Stimulated activated CD4-positive, alpha-beta T cell treated with anti-CD3 and anti-CD28 coated beads, Interleukin-2, amount 100 ng/mL, for 4 hours (primary cell): ENCODE measurements at regions not wholly inside any gene's neighbourhood (a gene's known extent, or its start where the extent isn't known, plus 50 kb on each side); places are given as distances from the start of the nearest gene placed in this dataset.
"Not testable (repeated sequence)": the region's sequence is repeated elsewhere in the genome, so short reads cannot be mapped to it uniquely, and the experiment has no call there.

Experiments
- DNase-seq: peaks from one replicate; pipeline ENCODE4 v3.0.0-alpha.2; 2020; ENCODE audit warnings: low read depth

DNA sequence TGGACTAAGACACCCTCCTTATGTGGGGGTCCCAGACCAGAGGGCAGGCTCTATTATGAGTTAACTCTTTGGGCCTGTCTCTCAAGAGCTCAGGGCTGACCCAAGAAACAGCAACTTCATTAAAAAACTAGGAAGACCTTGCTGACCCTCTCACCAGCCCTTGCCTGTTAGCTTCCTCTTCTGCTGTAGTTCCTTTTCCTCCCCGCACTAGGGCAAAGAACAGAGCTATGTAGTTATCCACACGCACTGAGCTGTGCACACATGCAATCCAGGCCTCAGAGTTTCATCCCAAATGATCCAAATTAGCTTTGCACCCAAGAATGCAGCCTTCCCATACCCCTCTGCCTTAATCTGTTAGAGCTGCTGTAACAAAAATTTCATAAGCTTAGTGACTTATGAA lies 539.6 kb upstream of the CADM1 start:
- DNase-seq, result no peak

DNA sequence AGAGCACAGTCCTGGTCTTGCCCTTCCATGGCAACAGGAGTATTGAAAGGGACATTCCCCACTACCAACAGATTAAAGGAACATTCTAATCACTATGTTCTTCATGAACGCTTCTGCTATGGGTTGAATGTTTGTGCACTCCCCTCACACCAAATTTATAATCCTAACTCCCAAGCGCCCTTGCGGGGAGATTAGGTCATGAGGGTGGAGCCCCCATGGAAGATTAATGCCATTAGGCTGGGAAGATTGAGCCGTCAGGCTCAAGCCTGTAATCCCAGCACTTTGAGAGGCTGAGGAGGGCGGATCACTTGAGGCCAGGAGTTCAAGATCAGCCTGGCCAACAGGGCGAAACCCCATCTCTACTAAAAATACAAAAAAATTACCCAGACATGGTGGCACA lies 538.8 kb upstream of the CADM1 start:
- not testable (repeated sequence) for DNase-seq

DNA sequence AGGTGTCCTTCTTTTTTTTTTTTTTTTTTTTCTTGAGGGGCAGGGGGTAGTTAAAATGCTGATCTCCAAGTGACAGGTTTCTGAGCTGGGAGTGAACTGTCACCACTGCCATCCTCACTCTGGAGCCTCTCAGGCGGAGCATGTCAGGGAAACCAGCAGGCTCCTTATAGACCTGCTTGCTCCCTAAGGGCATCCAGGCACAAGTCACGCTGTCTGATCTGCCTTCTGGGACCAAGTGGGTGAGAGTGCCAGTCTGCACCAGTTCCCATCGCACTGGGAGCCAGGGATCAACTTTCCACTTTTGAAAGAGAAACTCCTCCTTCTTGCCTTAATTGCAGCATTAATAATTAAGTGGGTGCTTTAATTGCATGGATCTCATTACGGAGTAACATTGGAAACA lies 537.9 kb upstream of the CADM1 start:
- no peak for DNase-seq

DNA sequence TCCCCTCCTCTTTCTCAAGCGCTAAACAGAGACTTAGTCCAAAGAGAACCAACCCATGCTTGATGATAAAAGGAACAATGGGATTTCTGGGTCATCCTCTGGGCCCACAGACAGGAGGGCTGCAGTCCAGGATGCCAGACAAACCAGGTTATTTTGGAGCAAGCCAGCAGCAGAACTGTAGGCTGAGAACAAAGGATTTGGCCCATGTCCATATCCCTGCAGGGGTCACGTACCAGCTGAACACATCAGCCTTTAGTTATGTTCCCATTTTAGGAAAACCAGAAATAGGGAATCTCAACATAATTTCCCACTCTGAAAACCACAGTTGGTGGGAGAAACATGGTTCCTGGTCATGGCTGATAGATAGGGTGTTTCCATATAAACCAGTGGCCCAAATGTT lies 533.6 kb upstream of the CADM1 start:
- DNase-seq, result no peak

DNA sequence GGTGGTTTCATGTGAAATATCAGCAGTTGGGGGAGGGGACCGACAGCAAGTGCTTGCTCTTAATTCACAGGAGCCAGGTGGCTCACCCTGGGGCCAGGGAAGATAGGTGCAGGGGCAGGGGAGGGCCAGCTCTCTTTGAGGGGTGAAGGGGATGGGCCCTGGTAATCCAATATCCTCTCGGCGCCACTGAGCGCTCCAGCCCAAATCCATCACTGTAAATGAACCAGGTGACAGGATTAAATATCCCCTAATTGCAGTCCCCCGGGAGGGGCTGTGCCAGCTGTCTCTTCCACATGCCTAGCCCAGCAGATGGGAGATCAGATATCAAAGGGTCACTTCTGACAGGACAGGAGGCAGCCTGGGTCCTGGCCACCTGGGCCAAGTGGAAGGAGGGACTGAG lies 531.8 kb upstream of the CADM1 start:
- DNase-seq, result no peak

DNA sequence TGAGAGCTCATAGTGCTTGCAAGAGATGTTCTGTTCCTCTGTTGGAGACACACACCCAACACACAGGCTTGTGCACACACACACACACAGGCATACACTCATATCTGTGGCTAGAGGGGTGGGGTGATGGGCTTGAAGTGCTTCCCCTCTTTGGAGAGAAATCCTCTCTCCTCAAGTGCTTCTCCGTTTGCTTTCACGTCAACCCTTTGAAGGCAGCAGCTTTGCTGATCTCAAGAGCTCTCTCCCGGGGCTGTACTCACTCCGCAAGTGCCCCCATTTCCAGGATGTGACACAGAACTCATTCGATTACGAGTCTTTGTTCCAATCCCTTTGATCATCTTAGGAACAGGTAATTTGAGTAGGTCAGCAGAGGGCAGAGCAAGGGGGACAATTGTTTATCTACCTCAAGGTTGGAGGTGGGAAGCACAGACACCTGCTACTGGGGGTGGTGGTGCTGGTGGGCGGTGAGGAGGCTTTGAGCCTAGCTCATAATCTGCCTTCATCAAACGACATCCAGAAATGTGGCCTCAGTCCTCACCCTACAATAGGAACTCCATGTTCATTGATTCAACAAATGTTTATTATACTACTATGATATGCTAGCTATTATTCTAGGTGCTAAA lies 529.8 kb upstream of the CADM1 start:
- no peak for DNase-seq

DNA sequence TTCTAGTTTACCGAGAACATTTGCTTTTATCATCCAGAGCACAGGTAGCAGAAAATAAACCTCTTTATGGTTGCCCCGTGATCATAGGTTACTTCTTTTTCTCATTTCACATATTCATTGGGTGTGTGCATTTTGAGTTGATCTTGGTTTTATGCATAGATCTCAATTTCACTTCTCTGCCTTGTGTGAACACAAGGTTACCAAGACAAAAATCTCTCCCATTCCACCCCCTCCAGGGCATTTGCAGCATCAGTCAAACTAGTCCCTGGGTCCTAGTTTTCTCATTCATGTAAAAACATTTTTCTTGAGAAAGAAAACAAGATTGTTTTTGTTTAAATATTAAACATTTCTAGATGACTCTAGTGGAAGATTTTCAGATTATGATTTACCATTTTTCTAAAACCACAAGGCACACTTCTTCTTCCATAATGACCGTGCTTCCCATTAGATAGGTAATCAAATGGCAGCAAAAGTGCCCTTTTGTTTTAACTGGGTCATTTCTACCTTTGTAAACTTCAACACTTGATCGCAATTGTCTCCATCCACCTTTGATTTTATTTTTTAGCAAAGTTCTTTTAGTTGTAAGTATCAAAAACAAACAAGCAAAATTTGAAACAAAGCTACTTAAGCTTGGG lies 526.6 kb upstream of the CADM1 start:
- no peak for DNase-seq

DNA sequence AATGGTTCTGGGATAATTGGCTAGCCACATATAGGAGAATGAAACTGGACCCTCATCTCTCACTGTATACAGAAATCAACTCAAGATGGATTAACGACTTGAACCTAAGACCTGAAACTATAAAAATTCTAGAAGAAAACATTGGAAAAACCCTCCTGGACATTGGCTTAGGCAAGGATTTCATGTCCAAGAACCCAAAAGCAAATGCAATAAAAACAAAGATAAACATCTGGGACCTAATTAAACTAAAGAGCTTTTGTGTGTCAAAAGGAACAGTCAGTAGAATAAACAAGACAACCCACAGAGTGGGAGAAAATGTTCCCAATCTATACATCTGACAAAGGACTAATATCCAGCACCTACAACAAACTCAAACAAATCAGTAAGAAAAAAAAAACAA lies 524.3 kb upstream of the CADM1 start:
- not testable (repeated sequence) for DNase-seq

DNA sequence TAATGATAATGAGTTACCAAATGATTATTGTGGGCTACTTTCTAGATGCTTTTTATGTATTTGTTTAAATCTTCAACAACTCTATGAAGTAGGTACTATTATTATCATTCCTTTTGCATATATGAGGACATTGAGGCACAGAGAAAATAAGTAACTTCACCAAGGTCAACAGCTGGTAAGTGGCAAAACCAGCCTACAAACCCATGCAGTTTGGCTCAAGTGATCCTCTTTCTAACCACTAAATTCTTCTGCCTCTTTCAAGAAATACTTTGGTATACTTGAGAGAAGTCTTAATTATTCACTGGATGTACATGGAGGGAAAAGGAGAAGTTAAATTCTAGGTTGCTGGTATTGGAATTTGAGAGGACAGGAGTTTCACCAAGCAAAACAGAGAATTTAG lies 495.2 kb upstream of the CADM1 start:
- no peak for DNase-seq

DNA sequence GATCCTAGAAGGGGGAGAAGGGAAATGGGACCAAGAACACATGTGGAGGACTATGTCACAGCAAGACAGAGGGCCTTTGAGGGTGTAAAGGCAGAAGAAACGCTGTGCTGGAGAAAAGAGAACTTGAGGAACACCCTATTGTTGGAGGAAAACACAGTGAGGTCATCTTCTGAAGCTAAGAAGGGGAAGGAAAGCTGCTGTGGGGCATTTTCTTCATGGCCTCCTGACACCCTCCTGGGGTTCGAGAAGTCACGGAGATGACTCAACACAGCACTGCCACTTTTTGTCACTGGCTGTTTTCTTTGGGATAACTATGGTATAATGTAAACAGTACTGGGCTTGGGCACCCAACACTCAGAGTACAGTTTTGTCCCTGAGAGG lies 492.6 kb upstream of the CADM1 start:
- DNase-seq, result no peak

DNA sequence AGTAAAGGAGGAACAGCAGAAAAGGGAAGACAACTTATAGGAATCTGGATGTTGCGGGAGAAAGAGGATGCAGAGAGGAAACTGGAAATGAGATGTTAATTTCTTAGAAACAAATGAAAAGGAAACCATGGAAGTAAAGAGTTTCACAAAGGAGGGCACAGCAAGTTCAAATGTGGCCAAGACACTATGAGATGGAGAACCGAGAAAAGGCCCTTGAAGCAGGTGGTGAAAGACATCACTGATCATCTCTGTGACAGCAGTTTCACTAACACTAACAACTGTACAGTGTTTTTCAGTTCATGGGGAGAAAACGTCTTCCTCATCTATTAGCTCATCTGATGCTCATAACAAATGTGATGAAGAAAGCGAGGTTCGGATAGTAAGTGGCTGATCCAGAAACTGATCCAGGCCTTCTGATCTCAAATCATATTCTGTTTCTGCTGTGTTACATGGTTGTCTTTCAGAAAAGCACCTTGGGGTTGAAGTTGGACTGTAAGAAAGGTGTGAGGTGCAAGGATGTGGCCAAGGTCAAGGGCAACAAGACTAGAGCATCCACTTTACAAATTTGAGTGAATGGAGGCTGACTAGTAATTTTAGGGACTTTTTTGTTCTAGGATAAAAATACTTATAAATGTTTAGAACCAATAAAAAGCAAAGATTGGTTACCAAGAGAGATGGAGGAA lies 492.1 kb upstream of the CADM1 start:
- DNase-seq, result no peak

DNA sequence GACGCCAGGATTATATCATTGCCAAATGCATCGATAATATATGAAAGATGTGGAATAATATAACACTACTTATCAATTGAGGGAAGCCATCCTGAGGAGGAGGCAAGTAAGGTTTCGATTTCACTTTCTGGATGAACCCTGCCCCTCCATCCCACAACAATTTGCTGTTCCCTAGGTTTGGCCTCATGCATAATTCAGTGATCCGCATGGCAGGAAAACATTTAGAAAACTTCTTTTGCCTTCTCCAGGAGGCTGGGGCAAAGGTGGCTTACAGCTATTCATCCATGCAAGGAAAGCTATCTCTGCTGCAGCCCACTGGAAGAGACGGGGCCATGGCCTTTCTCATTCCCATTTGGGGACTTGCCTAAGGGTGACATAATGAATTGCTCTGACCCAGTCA lies 489.4 kb upstream of the CADM1 start:
- DNase-seq, result no peak

DNA sequence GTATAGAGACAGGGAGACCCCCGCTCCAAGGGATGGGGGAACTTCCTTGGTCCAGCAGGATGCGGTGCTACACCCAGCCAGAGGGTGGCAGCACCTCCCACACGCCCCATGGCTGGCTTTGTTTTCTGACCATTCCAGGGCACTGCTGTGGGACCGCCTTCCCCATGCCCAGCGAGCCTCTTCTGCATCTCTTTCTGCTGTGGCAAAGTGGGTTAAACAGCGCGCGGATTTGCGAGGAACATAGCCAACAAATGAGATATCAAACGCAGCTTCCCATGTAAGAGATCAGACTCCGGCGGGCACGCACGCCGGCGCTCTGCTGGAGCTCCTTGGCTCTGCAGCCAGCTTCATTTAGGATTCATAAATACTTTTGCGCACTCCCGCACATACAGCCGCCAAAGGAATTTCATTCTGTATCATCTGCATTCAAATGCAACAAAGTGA lies 485.8 kb upstream of the CADM1 start:
- no peak for DNase-seq

DNA sequence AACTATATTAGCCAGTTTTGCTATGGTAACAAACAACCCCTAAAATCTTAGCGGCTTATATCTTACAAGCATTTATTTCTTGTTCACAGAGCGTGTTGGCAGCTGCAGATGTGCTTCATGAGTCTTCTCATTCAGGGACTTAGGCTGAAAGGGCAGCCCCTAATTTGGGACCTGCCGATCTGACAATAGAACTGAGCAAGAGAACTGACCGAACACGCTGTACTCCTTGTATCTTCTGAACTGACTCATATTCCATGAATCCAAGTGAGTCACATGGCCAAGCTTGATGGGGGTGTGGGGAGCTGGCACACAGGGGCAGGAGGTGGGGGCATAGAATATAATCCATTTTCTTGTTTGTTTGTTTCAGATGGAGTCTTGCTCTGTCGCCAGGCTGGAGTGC lies 481.7 kb upstream of the CADM1 start:
- no peak for DNase-seq

DNA sequence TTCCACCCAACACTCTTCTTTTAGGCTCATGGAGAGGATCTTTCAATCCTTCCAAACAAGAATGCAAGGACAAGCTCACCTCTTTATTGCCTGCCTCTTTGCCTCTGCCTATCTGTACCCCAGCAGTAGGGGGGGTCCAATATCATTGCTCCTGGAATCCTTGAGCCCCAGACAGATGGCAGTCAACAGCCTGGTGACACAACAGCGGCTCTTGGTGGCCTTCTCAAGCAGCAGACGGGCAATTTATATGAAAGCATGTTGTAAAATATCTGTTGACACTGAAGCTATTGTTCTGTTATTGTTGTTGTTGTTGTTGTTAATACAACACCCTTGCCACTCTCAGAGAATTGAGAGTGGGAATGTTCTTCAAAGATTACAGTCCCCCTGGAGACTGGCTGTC lies 480.0 kb upstream of the CADM1 start:
- no peak for DNase-seq

DNA sequence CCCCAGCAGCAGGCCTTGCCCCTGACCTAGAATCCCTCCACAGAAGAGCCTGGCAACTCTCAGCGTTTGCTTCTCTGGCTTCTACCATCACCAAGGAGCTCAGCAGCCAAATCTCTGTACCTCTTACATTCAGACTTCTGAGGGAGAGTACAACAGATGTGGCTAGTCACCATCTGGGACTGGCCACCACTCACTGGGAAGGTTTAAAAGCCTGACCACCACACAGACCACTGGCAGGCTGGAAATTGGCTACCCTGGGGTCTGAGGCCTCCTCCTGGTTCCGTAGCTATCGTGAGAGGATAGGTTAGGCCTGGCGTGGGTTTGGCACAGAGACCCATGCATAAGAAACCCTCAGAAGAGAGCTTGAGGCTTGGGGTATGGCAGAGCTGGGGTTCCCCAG lies 478.5 kb upstream of the CADM1 start:
- no peak for DNase-seq

DNA sequence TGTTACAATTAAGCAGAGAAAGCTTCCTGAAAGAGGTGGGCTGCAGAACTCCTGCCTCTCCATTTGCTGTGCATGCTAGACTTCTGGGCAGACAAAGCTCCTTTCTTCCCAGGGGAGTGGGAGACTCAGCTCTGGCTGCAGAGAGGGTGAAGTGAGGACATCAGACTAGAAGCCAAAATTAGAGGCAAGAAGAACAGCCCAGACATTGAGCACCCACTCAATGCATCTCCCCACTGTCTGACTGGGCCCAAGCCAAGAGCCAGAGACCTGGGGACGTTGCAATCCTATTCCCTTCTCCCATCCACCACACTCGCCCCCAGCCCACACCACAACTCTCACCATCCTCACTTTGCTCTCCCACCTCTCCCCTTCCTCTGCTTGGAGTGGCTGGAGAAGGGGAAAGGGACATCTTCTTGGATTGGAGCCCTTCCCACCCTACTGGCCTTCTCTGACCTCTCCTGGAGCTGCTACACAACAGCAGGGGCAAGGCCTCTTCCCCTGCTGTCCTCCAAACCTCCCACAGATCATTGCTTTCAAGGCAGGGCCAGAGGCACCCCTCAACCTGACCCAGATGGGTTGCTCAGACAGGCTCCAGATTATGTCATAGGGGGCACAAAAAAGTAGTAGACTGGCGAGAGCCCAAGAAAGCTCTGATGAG lies 477.7 kb upstream of the CADM1 start:
- DNase-seq, result no peak

DNA sequence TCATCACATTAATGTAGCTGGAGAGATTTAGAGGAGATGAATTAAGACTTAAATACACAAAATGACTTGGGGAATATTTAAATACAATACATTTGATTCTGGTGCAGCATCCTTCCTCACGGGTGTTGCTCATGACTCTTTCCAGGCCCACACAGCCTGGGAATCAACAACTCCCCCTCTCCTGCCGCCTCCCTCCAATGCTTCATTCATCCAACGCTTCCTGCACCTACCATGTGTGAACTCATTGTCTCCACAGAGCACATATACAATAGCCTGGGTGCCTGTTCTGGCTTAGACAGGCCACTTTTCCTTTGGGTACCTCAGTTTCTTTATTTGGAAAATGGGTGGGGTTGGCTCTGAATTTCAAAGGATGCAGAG lies 476.9 kb upstream of the CADM1 start:
- no peak for DNase-seq

DNA sequence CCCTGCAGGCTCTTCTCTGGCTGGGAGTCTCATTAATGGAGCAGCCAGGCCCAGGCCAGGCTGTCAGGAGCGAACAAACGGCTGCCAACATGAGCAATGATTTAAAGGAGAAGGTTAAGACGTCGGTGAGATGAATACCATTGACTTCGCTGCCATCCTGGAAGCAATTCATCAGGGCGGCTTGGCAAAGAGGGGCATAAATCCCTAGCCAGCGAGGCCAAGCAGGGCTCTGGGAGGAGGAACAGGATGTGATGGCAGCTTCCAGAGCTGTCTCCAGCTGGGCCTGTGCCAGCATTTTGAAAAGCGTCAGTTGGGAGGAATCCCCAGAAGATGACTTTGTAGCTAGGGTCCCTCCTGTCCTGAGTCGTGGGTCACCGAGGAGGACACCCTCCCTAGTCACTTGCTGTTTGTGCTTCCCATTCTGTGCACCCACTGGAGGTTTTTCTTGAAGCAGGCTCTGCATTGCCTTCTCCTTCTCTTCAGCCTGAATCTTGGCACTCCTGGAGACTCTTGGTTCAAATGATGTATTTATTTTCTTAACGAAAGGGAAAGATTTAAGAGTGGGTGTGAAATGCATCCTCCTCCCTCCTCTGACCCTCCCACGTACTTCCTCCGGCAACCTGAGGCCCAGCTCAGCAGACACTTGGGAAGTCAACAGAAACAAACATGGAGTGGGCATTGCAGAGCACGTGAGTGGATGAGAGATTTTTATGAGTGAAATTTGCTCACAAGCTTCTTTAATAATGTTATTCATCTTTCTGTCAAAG lies 476.3 kb upstream of the CADM1 start:
- no peak for DNase-seq

DNA sequence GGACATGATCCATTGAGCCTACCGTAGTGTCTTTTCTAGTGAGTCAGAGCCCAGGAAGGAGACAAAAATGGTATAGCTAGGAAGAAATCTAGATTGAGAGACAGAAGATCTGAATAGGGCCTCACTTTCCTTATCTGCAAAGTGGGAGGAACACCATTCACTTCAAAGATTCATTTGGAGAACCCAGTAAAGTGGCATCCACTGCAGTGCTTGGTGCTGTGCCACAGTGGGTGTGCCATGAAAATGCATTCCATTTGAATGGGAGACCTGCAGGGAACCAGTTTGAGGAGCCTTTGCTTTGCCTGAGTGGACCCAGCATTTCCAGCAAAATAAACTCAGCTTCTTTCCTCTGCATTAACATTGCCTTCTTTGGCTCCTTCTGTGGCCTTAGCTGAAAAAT lies 470.5 kb upstream of the CADM1 start:
- no peak for DNase-seq

DNA sequence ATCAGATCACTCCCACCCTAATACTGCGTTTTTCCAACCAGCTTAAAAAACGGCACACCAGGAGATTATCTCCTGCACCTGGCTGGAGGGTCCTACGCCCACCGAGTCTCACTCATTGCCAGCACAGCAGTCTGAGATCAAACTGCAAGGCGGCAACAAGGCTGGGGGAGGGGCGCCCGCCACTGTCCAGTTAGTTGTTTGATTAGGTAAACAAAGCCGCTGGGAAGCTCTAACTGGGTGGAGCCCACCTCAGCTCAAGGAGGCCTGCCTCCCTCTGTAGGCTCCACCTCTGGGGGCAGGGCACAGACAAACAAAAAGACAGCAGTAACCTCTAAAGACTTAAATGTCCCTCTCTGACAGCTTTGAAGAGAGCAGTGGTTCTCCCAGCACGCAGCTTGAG lies 463.0 kb upstream of the CADM1 start:
- DNase-seq, result not testable (repeated sequence)

DNA sequence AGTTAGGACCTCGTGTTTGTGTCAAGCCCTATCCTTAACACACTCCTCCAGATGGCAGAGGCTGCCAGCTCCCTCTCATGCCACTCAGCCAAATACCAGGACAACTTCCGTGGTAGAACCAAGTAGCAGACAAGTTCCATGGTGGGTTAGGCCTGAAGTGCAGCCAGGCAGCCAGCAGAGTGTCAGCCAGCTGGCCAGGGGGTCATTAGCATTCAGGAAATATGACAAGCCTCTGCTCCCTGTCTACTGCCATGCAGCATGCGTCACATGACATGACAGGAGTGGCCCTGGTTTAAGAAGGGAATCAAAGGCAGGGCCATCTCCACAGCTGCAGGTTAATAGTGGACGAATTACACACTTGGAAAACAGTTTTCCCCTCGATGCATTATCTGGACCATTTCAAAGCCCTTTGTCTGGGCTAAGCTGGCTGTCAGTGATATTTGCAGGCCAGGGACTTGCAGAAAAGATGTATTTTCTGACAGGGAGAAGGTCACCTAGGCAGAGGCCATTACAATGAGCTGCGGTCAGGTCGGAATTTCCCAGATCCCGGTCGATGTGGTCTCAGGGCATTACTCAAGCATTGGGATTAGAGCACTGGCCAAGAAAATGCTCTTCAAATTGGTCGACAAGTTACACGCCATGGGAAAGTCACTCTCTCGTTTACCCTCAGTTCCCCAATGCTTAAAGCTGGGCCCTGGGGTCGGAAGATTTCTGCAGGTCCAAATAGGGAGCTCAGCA lies 461.7 kb upstream of the CADM1 start:
- no peak for DNase-seq
